AG09309 (cell line): ENCODE measurements at regions not wholly inside any gene's neighbourhood (a gene's known extent, or its start where the extent isn't known, plus 50 kb on each side); places are given as distances from the start of the nearest gene placed in this dataset.

Source experiments
- DNase-seq: peaks from one replicate; pipeline ENCODE4 v3.0.0-alpha.2; 2010; ENCODE audit warnings: low read depth
- H3K4me3 ChIP-seq: 2 replicates; pipeline ENCODE4 v1.5.1; 2011; ENCODE audit warnings: mild to moderate bottlenecking, low read depth, low read length, moderate library complexity; ENCODE audit not compliant: control insufficient read depth
- TF ChIP-seq, protein P1 (sequence below): IDR thresholded peaks from 2 replicates; pipeline ENCODE4 v1.5.1; 2011; ENCODE audit warnings: mild to moderate bottlenecking, low read depth, low read length, inconsistent platforms; ENCODE audit not compliant: insufficient read depth, control insufficient read depth; ENCODE audit errors: missing control alignments

DNA sequence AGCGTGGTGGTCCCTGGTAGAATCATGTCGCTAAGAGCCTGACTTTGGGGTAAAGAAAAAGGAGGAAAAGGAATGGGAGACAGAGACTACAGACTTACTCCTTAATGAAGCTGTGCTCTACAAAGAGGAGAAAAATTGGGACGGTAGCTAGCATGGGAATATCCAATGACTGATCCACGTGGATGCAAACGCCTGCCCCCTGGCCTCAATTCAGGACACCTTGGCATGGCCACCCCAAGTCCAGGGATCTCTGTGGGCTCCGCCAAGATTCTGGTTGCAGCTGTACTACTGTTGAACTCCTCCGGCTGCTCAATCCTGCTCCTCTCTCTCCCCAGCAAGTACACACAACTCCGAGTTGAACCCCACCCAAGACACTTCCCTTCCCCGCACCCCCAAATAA, 70.5 kb upstream of the DIO3 start:
- no peak overlapping the region for H3K4me3 ChIP-seq
- TF ChIP-seq, protein P1, sequence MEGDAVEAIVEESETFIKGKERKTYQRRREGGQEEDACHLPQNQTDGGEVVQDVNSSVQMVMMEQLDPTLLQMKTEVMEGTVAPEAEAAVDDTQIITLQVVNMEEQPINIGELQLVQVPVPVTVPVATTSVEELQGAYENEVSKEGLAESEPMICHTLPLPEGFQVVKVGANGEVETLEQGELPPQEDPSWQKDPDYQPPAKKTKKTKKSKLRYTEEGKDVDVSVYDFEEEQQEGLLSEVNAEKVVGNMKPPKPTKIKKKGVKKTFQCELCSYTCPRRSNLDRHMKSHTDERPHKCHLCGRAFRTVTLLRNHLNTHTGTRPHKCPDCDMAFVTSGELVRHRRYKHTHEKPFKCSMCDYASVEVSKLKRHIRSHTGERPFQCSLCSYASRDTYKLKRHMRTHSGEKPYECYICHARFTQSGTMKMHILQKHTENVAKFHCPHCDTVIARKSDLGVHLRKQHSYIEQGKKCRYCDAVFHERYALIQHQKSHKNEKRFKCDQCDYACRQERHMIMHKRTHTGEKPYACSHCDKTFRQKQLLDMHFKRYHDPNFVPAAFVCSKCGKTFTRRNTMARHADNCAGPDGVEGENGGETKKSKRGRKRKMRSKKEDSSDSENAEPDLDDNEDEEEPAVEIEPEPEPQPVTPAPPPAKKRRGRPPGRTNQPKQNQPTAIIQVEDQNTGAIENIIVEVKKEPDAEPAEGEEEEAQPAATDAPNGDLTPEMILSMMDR: no peak
- DNase-seq: no peak

DNA sequence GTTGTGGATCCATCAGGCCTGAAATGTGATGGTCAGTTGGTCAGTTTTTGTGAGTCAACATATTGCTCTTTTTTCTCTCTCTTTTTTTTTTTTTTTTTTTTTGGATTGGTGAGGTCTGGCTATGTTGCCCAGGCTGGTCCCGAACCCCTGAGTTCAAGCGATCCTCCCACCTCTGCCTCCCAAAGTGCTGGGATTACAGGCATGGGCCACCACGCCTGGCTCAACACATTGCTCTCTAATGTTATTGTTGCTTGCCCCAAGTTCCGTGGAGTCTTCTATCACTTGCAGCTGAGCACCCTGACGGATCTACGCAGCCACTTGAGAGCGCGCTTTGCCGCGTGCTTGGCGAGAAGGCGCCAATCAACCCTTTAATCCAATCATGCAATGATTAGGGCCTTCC, 69.5 kb upstream of the DIO3 start:
- DNase-seq: no peak
- TF ChIP-seq, protein P1: no peak
- H3K4me3 ChIP-seq: no peak overlapping the region

DNA sequence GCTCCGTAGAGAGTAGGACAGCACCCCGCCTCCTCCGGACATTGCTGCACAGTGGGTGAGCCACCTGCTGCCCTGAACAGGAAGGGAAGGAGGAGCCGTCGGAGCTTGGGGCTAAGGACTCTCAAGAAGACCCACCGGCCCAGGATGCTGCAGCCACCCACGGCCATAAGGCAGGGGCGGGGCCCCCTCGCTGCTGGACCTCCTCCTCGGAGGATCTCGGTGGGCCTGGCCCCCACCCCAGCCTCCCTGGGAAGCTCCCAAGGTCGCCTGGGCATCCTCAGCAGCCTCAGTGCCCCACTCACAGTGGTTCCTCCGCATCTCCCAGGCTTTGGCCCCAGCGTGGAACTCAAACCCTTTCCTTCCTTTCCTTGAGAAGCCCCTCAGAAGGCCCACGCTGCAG, 68.6 kb upstream of the DIO3 start:
- TF ChIP-seq, protein P1: no peak
- no peak for DNase-seq
- no peak overlapping the region for H3K4me3 ChIP-seq

DNA sequence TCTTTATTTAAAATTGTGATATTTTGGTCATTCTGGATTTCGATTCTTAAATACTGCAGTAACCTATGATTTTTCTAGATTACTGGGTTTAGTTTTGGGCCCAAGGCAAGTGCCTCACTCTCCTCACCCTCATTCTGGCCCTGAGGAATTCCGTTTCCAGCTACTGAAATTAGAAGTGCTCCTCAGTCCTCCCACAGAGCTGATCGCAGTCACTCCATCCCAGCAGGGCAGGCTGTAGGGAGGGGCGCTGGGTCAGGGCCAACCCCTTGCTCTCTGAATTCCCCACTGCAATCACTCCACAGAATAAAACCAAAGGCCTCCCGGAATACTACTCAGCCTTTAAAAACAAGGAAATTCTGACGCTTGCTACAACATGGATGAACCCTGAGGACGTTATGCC, 66.5 kb upstream of the DIO3 start:
- TF ChIP-seq, protein P1: no peak
- no peak overlapping the region for H3K4me3 ChIP-seq
- DNase-seq: no peak

DNA sequence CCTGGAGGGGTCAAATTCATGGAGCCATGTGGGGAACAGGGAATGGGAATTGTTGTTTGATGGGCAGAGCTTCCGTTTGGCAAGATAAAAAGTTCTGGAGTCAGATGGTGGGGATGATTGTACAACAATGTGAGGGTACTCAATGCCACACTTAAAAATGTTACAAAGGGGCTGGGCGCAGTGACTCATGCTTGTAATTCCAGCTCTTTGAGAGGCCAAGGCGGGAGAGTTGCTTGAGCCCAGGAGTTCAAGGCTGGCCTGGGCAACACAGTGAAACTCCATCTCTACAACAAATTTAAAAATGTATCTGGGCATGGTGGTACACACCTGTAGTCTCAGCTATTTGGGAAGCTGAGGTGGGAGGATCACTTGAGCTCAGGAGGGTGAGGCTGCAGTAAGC, 66.0 kb upstream of the DIO3 start:
- TF ChIP-seq, protein P1: no peak
- no peak overlapping the region for H3K4me3 ChIP-seq
- no peak for DNase-seq

DNA sequence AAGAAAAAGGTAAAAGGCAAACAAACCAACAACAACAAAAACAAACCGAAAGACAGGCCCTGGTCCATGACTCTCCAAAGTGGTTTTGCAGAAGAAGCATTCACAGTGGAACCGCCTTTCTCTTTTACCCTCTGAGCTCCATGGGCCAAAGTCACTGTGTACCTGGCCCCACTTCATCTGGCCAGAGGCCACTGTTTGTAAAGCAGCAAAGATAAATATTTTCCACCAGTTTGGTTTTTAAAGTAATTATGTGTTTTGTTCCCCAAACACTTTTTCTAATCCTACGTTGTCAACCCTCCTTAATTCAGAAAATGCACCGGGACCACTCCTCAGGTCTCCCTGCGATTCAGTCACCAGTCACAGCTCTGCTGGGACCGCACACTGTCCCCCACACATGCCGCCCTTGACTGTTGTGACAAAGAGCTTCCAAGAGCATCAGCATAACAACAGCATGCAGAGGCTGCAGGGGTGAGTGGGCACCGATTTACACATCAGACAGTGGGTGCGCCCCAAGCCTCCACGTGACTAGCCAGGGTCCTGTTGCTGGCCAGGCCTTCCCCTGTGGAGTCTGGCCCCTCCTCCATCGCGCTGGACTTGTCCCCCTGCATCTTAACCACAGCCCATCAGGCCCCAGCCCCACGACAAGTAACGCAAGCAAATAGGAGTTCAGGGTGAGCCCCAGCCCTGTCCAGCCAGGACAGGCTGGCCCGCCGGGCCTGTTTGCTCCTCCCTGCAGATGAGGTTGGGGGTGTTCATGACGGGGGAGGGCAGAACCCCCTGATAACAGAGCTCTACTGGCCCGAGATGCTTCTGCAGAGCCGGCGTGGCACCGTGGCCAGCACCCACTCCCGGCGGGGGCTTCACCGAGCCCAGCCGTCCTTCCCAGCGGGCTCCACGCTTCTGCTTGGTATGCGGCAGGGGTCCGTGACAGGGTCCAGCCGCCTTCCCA, 65.2 kb upstream of the DIO3 start:
- no peak overlapping the region for H3K4me3 ChIP-seq
- TF ChIP-seq, protein P1: no peak
- DNase-seq: no peak
